HepG2 (cell line): ENCODE measurements at regions not wholly inside any gene's neighbourhood (a gene's known extent, or its start where the extent isn't known, plus 50 kb on each side); places are given as distances from the start of the nearest gene placed in this dataset.
"Not testable (repeated sequence)": the region's sequence is repeated elsewhere in the genome, so short reads cannot be mapped to it uniquely, and the experiment has no call there.

Experiments used
- ATAC-seq: fragments of 200-7000 bp; cut with Tn5 transposase; 3 replicates; pipeline ENCODE4 v1.9.1; 2020; ENCODE audit warnings: mild to moderate bottlenecking, moderate library complexity
- BruUV-seq: library from RNA; stranded (reverse); fragments of 400-500 nt; replicated peaks from 2 replicates; lab custom pipeline; 2021; lab: Mats Ljungman, UMichigan
- CTCF ChIA-PET: fragments of 300-600 bp; formaldehyde crosslinking; extraction: SDS; loops from one replicate; lab custom pipeline; 2021; ENCODE audit warnings: low total read pairs, inconsistent platforms, low intra/inter-chr PET ratio; lab: Yijun Ruan, JAX
- POLR2A ChIA-PET: fragments of 350-600 bp; sonication (Branson Sonifier 250); formaldehyde crosslinking; loops from one replicate; lab custom pipeline; 2020; ENCODE audit warnings: antibody characterized with exemption, inconsistent platforms; lab: Yijun Ruan, JAX
- DNase-seq: peaks from one replicate; pipeline ENCODE4 v3.0.0-alpha.2; 2015; ENCODE audit warnings: low spot score
- FAIRE-seq: peaks from 3 replicates; lab custom pipeline; 2011; peaks lifted over from hg19 to GRCh38; lab: Jason Lieb, UNC
- H2AFZ ChIP-seq: one replicate; pipeline ENCODE4 v1.6.1; 2011; ENCODE audit warnings: low read length, inconsistent platforms
- H3K27ac ChIP-seq: fragments of 300-600 bp; 3 replicates; pipeline ENCODE4 v1.8.0; 2011; ENCODE audit warnings: mixed run types, mild to moderate bottlenecking, mixed read lengths, low read length, inconsistent platforms; ENCODE audit not compliant: insufficient read depth; ENCODE audit errors: extremely low read length
- H3K27me3 ChIP-seq, 2 experiments: fragments of 200-600 bp in 1 of 2; 2 replicates in 1 of 2; 3 replicates in 1 of 2; pipeline versions ENCODE4 v1.6.0 to v1.8.0; 2011; ENCODE audit warnings: low read length in 2 of 2, mild to moderate bottlenecking in 2 of 2, moderate library complexity in 2 of 2, inconsistent platforms in 1 of 2; ENCODE audit not compliant: insufficient read depth in 2 of 2, control insufficient read depth in 1 of 2
- H3K36me3 ChIP-seq, 2 experiments: fragments of 200-600 bp in 1 of 2; replicated peaks in 1 of 2; 2 replicates in 1 of 2; 3 replicates in 1 of 2; pipeline versions ENCODE4 v1.5.1 to v1.8.0; 2011; ENCODE audit warnings: low read length in 2 of 2, inconsistent platforms in 1 of 2; ENCODE audit not compliant: insufficient read depth in 2 of 2, control insufficient read depth in 1 of 2
- H3K4me1 ChIP-seq: 2 replicates; pipeline ENCODE4 v1.5.1; 2012; ENCODE audit warnings: low read length, inconsistent platforms; ENCODE audit not compliant: insufficient read depth
- H3K4me2 ChIP-seq: 2 replicates; pipeline ENCODE4 v1.6.0; 2011; ENCODE audit warnings: low read depth, low read length, inconsistent platforms
- H3K4me3 ChIP-seq, 3 experiments: fragments of 200-600 bp in 1 of 3; sonication (generic), shearing (Covaris generic) in 1 of 3; replicated peaks in 1 of 3; 2 replicates each; pipeline ENCODE4 v1.5.1; 2011 to 2016; ENCODE audit warnings: low read length in 3 of 3, inconsistent platforms in 2 of 3, low read depth in 2 of 3, mild to moderate bottlenecking in 2 of 3, control low read depth in 1 of 3, mixed read lengths in 1 of 3; ENCODE audit not compliant: insufficient read depth in 1 of 3
- H3K79me2 ChIP-seq: one replicate; pipeline ENCODE4 v1.6.1; 2011; ENCODE audit warnings: low read length, inconsistent platforms; ENCODE audit not compliant: insufficient read depth
- H3K9ac ChIP-seq: 2 replicates; pipeline ENCODE4 v1.6.0; 2011; ENCODE audit warnings: mild to moderate bottlenecking, low read depth, low read length, inconsistent platforms; ENCODE audit not compliant: insufficient read depth
- H3K9me3 ChIP-seq: 2 replicates; pipeline ENCODE4 v1.5.1; 2012; ENCODE audit warnings: mild to moderate bottlenecking, low read length
- H4K20me1 ChIP-seq: 2 replicates; pipeline ENCODE4 v1.6.0; 2011; ENCODE audit warnings: inconsistent platforms, mild to moderate bottlenecking, low read length, moderate library complexity; ENCODE audit not compliant: insufficient read depth
- MEIS1 ChIP-seq: sonication (generic); formaldehyde crosslinking; IDR thresholded peaks from 2 replicates; pipeline ENCODE4 v1.9.0; 2021; ENCODE audit warnings: mild to moderate bottlenecking, missing genetic modification reagents, moderate library complexity, borderline replicate concordance
- ZNF337 ChIP-seq: sonication (generic); formaldehyde crosslinking; IDR thresholded peaks from 2 replicates; pipeline ENCODE4 v1.5.1; 2020; ENCODE audit warnings: missing genetic modification reagents, low read depth, mild to moderate bottlenecking, borderline replicate concordance
- ZNF44 ChIP-seq: sonication (generic); formaldehyde crosslinking; IDR thresholded peaks from 2 replicates; pipeline ENCODE4 v1.5.1; 2020; ENCODE audit warnings: mild to moderate bottlenecking, missing genetic modification reagents
- WGBS: methylation state at CpG from one replicate; pipeline ENCODE4 v1.1.6; 2017; ENCODE audit warnings: low lambda C conversion rate; 5-methylcytosine and 5-hydroxymethylcytosine counted together
- in situ Hi-C: cut with HindIII; loops from 2 replicates; pipeline ENCODE4 v1.10.0; 2017; ENCODE audit warnings: low pct_unique_long_range_greater_than_20kb; ENCODE audit not compliant: extremely low pct_ligation_motif_present
- intact Hi-C: fragments of 100-400 bp; cut with micrococcal nuclease; formaldehyde crosslinking; loops from one replicate; pipeline ENCODE4 v1.10.0; 2022; ENCODE audit not compliant: unreplicated experiment
- TF ChIP-seq, protein P1 (sequence below): IDR thresholded peaks from 2 replicates; pipeline ENCODE4 v1.6.1; 2016; ENCODE audit warnings: missing compliant biosample characterization, missing genetic modification reagents, borderline replicate concordance
- TF ChIP-seq, protein P2 (sequence below): sonication (generic); formaldehyde crosslinking; IDR thresholded peaks from 2 replicates; pipeline ENCODE4 v1.4.0; 2020; ENCODE audit warnings: missing genetic modification reagents
- TF ChIP-seq, protein P3 (sequence below): sonication (generic); formaldehyde crosslinking; IDR thresholded peaks from 2 replicates; pipeline ENCODE4 v1.5.0; 2020; ENCODE audit warnings: mild to moderate bottlenecking, missing genetic modification reagents

DNA sequence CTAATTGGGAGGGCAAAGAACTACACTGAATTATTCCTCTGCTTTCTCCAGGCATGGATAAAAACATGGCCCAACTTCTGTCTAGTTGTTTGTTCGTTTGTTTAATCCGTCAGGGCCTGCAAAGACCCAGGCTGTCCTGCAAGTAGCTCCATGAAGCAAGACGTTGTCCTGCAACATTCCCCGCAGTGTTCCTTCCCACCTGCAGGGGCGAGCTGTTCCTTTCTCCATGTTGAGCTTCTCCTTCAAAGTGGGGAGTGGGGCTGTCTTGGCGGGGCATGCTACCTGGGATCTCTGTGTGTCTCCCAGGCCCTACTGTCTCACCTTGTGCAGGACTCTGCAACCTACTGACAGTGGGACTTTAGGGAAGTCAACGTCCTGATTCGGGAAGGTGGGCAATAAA lies 264.0 kb upstream of the SMIM21 start:
- H3K27me3 ChIP-seq = peaks cover 1 to 2% of the 10 kb centered on the region in 2 experiments; a peak in 3 of 5 replicates
- no peak; the same call in 2 of the 3 replicates for ATAC-seq
- H3K27ac ChIP-seq = no peak overlapping the region
- intact Hi-C loops = no loop called here
- BruUV-seq = no TSS peak
- H3K36me3 ChIP-seq = no peaks in the 10 kb centered on the region
- no peak for FAIRE-seq
- no peaks in the 10 kb centered on the region for H3K4me1 ChIP-seq
- H3K9me3 ChIP-seq = no peaks in the 10 kb centered on the region
- no peaks in the 10 kb centered on the region for H4K20me1 ChIP-seq
- no peak overlapping the region for H3K4me2 ChIP-seq
- no peak overlapping the region for H2AFZ ChIP-seq
- 2% methylated on average over 7 of the region's 8 CpGs for WGBS
- no peak overlapping the region for H3K9ac ChIP-seq
- H3K79me2 ChIP-seq = no peaks in the 10 kb centered on the region
- ChIA-PET POLR2A (no interaction called here), CTCF (no interaction called here)
- DNase-seq = no peak
- no peak overlapping the region for H3K4me3 ChIP-seq
- TF ChIP-seq ZNF337 = no peak
- TF ChIP-seq, protein P1, sequence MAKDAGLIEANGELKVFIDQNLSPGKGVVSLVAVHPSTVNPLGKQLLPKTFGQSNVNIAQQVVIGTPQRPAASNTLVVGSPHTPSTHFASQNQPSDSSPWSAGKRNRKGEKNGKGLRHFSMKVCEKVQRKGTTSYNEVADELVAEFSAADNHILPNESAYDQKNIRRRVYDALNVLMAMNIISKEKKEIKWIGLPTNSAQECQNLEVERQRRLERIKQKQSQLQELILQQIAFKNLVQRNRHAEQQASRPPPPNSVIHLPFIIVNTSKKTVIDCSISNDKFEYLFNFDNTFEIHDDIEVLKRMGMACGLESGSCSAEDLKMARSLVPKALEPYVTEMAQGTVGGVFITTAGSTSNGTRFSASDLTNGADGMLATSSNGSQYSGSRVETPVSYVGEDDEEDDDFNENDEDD (CRISPR knock-in tag) = no peak
- TF ChIP-seq, protein P2, sequence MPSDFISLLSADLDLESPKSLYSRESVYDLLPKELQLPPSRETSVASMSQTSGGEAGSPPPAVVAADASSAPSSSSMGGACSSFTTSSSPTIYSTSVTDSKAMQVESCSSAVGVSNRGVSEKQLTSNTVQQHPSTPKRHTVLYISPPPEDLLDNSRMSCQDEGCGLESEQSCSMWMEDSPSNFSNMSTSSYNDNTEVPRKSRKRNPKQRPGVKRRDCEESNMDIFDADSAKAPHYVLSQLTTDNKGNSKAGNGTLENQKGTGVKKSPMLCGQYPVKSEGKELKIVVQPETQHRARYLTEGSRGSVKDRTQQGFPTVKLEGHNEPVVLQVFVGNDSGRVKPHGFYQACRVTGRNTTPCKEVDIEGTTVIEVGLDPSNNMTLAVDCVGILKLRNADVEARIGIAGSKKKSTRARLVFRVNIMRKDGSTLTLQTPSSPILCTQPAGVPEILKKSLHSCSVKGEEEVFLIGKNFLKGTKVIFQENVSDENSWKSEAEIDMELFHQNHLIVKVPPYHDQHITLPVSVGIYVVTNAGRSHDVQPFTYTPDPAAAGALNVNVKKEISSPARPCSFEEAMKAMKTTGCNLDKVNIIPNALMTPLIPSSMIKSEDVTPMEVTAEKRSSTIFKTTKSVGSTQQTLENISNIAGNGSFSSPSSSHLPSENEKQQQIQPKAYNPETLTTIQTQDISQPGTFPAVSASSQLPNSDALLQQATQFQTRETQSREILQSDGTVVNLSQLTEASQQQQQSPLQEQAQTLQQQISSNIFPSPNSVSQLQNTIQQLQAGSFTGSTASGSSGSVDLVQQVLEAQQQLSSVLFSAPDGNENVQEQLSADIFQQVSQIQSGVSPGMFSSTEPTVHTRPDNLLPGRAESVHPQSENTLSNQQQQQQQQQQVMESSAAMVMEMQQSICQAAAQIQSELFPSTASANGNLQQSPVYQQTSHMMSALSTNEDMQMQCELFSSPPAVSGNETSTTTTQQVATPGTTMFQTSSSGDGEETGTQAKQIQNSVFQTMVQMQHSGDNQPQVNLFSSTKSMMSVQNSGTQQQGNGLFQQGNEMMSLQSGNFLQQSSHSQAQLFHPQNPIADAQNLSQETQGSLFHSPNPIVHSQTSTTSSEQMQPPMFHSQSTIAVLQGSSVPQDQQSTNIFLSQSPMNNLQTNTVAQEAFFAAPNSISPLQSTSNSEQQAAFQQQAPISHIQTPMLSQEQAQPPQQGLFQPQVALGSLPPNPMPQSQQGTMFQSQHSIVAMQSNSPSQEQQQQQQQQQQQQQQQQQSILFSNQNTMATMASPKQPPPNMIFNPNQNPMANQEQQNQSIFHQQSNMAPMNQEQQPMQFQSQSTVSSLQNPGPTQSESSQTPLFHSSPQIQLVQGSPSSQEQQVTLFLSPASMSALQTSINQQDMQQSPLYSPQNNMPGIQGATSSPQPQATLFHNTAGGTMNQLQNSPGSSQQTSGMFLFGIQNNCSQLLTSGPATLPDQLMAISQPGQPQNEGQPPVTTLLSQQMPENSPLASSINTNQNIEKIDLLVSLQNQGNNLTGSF (CRISPR knock-in tag) = no peak
- TF ChIP-seq, protein P3, sequence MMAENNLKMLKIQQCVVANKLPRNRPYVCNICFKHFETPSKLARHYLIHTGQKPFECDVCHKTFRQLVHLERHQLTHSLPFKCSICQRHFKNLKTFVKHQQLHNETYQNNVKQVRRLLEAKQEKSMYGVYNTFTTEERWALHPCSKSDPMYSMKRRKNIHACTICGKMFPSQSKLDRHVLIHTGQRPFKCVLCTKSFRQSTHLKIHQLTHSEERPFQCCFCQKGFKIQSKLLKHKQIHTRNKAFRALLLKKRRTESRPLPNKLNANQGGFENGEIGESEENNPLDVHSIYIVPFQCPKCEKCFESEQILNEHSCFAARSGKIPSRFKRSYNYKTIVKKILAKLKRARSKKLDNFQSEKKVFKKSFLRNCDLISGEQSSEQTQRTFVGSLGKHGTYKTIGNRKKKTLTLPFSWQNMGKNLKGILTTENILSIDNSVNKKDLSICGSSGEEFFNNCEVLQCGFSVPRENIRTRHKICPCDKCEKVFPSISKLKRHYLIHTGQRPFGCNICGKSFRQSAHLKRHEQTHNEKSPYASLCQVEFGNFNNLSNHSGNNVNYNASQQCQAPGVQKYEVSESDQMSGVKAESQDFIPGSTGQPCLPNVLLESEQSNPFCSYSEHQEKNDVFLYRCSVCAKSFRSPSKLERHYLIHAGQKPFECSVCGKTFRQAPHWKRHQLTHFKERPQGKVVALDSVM (CRISPR knock-in tag) = no peak
- TF ChIP-seq ZNF44 (CRISPR knock-in tag) = no peak
- TF ChIP-seq MEIS1 = no peak
- in situ Hi-C loops = no loop called here

DNA sequence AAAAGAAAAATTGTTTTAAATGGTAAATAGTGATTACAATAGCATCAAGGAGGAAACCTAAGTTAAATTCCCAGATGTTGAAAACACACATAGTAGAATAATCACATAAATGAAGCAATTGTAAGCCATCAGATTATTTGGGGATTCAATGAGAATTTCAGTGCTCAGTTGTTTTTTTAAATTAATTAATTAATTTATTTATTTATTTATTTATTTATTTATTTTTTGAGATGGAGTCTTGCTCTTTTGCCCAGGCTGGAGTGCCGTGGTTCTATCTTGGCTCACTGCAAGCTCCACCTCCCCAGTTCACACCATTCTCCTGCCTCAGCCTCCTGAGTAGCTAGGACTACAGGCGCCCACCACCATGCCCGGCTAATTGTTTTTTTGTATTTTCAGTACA lies 262.8 kb upstream of the SMIM21 start:
- H3K79me2 ChIP-seq, H3K27ac ChIP-seq, H3K4me3 ChIP-seq, H3K27me3 ChIP-seq, DNase-seq, H4K20me1 ChIP-seq, FAIRE-seq, H3K4me2 ChIP-seq, H3K4me1 ChIP-seq, intact Hi-C loops, CTCF ChIA-PET, in situ Hi-C loops, H3K36me3 ChIP-seq, POLR2A ChIA-PET, H2AFZ ChIP-seq, ATAC-seq, BruUV-seq, H3K9ac ChIP-seq, H3K9me3 ChIP-seq: not testable (repeated sequence)
- 53% methylated on average over 3 of the region's 3 CpGs for whole genome bisulfite sequencing
